SK-N-SH treated with all-trans-retinoic acid at 6 μM for 48 hours (cell line): ENCODE measurements at regions not wholly inside any gene's neighbourhood (a gene's known extent, or its start where the extent isn't known, plus 50 kb on each side); places are given as distances from the start of the nearest gene placed in this dataset.

Experiments used
- ESRRG ChIP-seq: fragments of 250-450 bp; sonication (Bioruptor Pico); IDR thresholded peaks from 2 replicates; pipeline ENCODE4 v1.6.1; 2021; ENCODE audit warnings: mild to moderate bottlenecking
- OSR1 ChIP-seq: fragments of 250-450 bp; sonication (Bioruptor Pico); IDR thresholded peaks from 2 replicates; pipeline ENCODE4 v1.8.0; 2022; ENCODE audit warnings: moderate library complexity, mild to moderate bottlenecking, inconsistent platforms
- RARB ChIP-seq: fragments of 250-450 bp; sonication (Bioruptor Pico); IDR thresholded peaks from 2 replicates; pipeline ENCODE4 v1.8.0; 2021; ENCODE audit warnings: mild to moderate bottlenecking, moderate library complexity
- SNAI2 ChIP-seq: fragments of 250-450 bp; sonication (Bioruptor Pico); IDR thresholded peaks from 2 replicates; pipeline ENCODE4 v1.5.0; 2020; ENCODE audit warnings: mild to moderate bottlenecking, moderate library complexity
- TCF4 ChIP-seq: fragments of 250-450 bp; sonication (Bioruptor Pico); IDR thresholded peaks from 2 replicates; pipeline ENCODE4 v1.8.0; 2021; ENCODE audit warnings: mild to moderate bottlenecking, moderate library complexity, borderline replicate concordance
- ZC3H10 ChIP-seq: fragments of 250-450 bp; sonication (Bioruptor Pico); IDR thresholded peaks from 2 replicates; pipeline ENCODE4 v1.5.1; 2021; ENCODE audit warnings: mild to moderate bottlenecking, moderate library complexity
- ZFP3 ChIP-seq: fragments of 250-450 bp; sonication (Bioruptor Pico); IDR thresholded peaks from 2 replicates; pipeline ENCODE4 v1.5.0; 2020; ENCODE audit warnings: mild to moderate bottlenecking, moderate library complexity
- ZFP30 ChIP-seq: fragments of 450-650 bp; formaldehyde crosslinking; IDR thresholded peaks from 2 replicates; pipeline ENCODE4 v1.5.0; 2022; ENCODE audit warnings: mild to moderate bottlenecking, moderate library complexity
- ZNF565 ChIP-seq: fragments of 450-650 bp; formaldehyde crosslinking; conservative IDR thresholded peaks from 2 replicates; pipeline ENCODE4 v1.5.0; 2020; ENCODE audit warnings: low read depth, mild to moderate bottlenecking, moderate library complexity
- ZNF70 ChIP-seq: fragments of 450-650 bp; formaldehyde crosslinking; IDR thresholded peaks from 2 replicates; pipeline ENCODE4 v1.5.0; 2020; ENCODE audit warnings: mild to moderate bottlenecking, moderate library complexity
- ZNF8 ChIP-seq: fragments of 450-650 bp; formaldehyde crosslinking; IDR thresholded peaks from 2 replicates; pipeline ENCODE4 v1.5.0; 2020; ENCODE audit warnings: mild to moderate bottlenecking, moderate library complexity
- TF ChIP-seq, protein P1 (sequence below): fragments of 250-450 bp; sonication (Bioruptor Pico); IDR thresholded peaks from 2 replicates; pipeline ENCODE4 v1.8.0; 2020; ENCODE audit warnings: mild to moderate bottlenecking, moderate library complexity, borderline replicate concordance
- TF ChIP-seq, protein P2 (sequence below): fragments of 250-450 bp; sonication (Bioruptor Pico); IDR thresholded peaks from 2 replicates; pipeline ENCODE4 v1.5.0; 2020; ENCODE audit warnings: mild to moderate bottlenecking, moderate library complexity
- TF ChIP-seq, protein P3 (sequence below): fragments of 250-450 bp; sonication (Bioruptor Pico); IDR thresholded peaks from 2 replicates; pipeline ENCODE4 v1.5.1; 2021; ENCODE audit warnings: mild to moderate bottlenecking, moderate library complexity

DNA sequence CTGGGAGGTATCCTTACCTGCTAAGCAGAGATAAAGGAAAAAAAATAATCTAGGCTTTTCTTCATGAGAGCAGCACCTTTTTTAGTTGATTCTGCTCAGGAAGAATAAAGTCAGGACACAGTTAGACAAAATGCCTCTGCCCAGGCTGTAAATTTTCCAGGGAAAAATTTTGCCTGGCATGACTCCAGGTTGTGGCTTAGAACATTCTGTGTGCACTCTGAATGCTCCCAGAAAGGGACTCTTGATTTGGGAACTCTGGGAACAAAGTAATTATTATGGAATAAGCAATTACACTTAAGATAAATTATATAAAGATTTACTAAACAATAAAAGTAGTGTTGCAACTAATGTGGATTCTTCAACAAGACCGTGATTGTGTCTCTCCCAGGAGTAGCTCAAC, 826.2 kb upstream of the TENM3 start:
- TF ChIP-seq SNAI2 (CRISPR knock-in tag): no peak
- no peak for TF ChIP-seq RARB
- no peak for TF ChIP-seq ZFP3 (CRISPR knock-in tag)
- TF ChIP-seq ESRRG (CRISPR knock-in tag): no peak
- TF ChIP-seq ZNF70 (CRISPR knock-in tag): no peak
- TF ChIP-seq ZC3H10: no peak
- no peak for TF ChIP-seq ZFP30 (CRISPR knock-in tag)
- TF ChIP-seq ZNF8 (CRISPR knock-in tag): no peak
- TF ChIP-seq, protein P1, sequence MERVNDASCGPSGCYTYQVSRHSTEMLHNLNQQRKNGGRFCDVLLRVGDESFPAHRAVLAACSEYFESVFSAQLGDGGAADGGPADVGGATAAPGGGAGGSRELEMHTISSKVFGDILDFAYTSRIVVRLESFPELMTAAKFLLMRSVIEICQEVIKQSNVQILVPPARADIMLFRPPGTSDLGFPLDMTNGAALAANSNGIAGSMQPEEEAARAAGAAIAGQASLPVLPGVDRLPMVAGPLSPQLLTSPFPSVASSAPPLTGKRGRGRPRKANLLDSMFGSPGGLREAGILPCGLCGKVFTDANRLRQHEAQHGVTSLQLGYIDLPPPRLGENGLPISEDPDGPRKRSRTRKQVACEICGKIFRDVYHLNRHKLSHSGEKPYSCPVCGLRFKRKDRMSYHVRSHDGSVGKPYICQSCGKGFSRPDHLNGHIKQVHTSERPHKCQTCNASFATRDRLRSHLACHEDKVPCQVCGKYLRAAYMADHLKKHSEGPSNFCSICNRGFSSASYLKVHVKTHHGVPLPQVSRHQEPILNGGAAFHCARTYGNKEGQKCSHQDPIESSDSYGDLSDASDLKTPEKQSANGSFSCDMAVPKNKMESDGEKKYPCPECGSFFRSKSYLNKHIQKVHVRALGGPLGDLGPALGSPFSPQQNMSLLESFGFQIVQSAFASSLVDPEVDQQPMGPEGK (CRISPR knock-in tag): no peak
- TF ChIP-seq, protein P2, sequence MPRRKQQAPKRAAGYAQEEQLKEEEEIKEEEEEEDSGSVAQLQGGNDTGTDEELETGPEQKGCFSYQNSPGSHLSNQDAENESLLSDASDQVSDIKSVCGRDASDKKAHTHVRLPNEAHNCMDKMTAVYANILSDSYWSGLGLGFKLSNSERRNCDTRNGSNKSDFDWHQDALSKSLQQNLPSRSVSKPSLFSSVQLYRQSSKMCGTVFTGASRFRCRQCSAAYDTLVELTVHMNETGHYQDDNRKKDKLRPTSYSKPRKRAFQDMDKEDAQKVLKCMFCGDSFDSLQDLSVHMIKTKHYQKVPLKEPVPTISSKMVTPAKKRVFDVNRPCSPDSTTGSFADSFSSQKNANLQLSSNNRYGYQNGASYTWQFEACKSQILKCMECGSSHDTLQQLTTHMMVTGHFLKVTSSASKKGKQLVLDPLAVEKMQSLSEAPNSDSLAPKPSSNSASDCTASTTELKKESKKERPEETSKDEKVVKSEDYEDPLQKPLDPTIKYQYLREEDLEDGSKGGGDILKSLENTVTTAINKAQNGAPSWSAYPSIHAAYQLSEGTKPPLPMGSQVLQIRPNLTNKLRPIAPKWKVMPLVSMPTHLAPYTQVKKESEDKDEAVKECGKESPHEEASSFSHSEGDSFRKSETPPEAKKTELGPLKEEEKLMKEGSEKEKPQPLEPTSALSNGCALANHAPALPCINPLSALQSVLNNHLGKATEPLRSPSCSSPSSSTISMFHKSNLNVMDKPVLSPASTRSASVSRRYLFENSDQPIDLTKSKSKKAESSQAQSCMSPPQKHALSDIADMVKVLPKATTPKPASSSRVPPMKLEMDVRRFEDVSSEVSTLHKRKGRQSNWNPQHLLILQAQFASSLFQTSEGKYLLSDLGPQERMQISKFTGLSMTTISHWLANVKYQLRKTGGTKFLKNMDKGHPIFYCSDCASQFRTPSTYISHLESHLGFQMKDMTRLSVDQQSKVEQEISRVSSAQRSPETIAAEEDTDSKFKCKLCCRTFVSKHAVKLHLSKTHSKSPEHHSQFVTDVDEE (CRISPR knock-in tag): no peak
- no peak for TF ChIP-seq TCF4 (CRISPR knock-in tag)
- TF ChIP-seq OSR1 (CRISPR knock-in tag): no peak
- TF ChIP-seq, protein P3, sequence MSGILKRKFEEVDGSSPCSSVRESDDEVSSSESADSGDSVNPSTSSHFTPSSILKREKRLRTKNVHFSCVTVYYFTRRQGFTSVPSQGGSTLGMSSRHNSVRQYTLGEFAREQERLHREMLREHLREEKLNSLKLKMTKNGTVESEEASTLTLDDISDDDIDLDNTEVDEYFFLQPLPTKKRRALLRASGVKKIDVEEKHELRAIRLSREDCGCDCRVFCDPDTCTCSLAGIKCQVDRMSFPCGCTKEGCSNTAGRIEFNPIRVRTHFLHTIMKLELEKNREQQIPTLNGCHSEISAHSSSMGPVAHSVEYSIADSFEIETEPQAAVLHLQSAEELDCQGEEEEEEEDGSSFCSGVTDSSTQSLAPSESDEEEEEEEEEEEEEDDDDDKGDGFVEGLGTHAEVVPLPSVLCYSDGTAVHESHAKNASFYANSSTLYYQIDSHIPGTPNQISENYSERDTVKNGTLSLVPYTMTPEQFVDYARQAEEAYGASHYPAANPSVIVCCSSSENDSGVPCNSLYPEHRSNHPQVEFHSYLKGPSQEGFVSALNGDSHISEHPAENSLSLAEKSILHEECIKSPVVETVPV (CRISPR knock-in tag): no peak
- TF ChIP-seq ZNF565: no peak
